Esophagus (tissue), 2 donors: ENCODE measurements at regions not wholly inside any gene's neighbourhood (a gene's known extent, or its start where the extent isn't known, plus 50 kb on each side); places are given as distances from the start of the nearest gene placed in this dataset.

Experiments
- H3K27ac ChIP-seq, 2 donors: one replicate each; pipeline ENCODE4 v1.5.1; 2013; ENCODE audit warnings: low read depth in 2 of 2, mild to moderate bottlenecking in 2 of 2, inconsistent platforms in 1 of 2, low read length in 1 of 2, moderate library complexity in 1 of 2
- H3K27me3 ChIP-seq, 2 donors: one replicate each; pipeline ENCODE4 v1.6.1; 2013; ENCODE audit warnings: low read length in 2 of 2, control low read depth in 1 of 2, mild to moderate bottlenecking in 1 of 2; ENCODE audit not compliant: insufficient read depth in 2 of 2, control insufficient read depth in 1 of 2
- H3K36me3 ChIP-seq, 2 donors: one replicate each; pipeline ENCODE4 v1.6.1; 2013; ENCODE audit warnings: low read length in 1 of 2; ENCODE audit not compliant: control insufficient read depth in 2 of 2, insufficient read depth in 2 of 2
- H3K4me1 ChIP-seq, 2 donors: one replicate each; pipeline ENCODE4 v1.6.1; 2013; ENCODE audit warnings: low read length in 1 of 2; ENCODE audit not compliant: control insufficient read depth in 2 of 2, insufficient read depth in 2 of 2
- H3K4me3 ChIP-seq, 2 donors: one replicate each; pipeline ENCODE4 v1.5.1; 2013; ENCODE audit warnings: low read length in 2 of 2, mild to moderate bottlenecking in 2 of 2, low read depth in 1 of 2, moderate library complexity in 1 of 2
- H3K9me3 ChIP-seq, 2 donors: one replicate each; pipeline ENCODE4 v1.6.1; 2013; ENCODE audit warnings: mild to moderate bottlenecking in 2 of 2, low read depth in 1 of 2, low read length in 1 of 2, moderate library complexity in 1 of 2; ENCODE audit not compliant: control insufficient read depth in 2 of 2, insufficient read depth in 1 of 2
- WGBS, 2 donors: extraction: QIAGEN DNeasy Blood & Tissue Kit; methylation state at CpG; one replicate each; pipeline ENCODE4 v1.1.7; 2013; 5-methylcytosine and 5-hydroxymethylcytosine counted together
- donor health status: healthy with polysubstance abuse.
- donor health status: Bipolar disorder and iron deficiency.

DNA sequence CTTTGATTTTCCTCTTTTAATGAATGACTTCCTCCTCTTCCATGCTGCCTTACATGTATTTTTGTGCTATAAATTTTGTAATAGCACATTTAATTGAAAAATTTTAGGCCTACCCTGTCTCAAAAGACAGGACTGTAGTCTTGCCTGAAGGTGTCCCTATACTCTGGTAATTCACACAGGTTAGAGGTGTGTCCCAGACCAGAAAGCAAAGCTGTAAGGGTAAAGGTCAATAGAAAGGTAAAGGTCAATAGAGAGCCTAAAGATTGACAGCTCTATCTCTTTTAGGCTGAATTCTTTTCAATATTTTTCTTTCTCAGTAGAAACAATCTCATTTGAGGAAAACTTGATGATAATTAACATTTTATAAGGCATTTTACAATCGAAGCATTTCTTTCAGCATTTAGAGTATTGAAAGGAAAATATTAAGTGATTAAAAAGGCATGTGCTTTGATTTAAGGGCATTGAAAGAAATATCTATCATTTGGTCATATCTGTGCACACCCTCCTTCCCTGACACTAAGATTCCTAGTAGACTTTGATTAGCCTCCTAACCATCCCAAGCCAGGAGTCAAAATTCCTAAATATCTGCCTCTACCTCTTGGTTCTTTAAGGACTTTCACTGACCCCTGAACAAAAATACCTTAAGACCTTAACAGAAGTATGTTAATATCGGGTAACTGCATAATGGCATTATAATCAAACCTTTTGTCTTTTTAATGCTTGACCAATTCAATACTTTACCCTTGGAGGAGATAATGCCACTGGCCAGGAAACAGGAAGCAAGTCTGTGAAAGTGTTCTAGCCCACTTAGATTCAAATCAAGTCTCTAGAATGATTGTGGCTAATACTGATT, 161.8 kb upstream of the DTNA start:
- 52 to 57% methylated on average over 2 of the region's 2 CpGs for WGBS, 2 donors
- H3K4me3 ChIP-seq = no peak overlapping the region
- H3K9me3 ChIP-seq = no peaks in the 10 kb centered on the region
- no peaks in the 10 kb centered on the region for H3K36me3 ChIP-seq
- H3K27me3 ChIP-seq = no peaks in the 10 kb centered on the region
- H3K27ac ChIP-seq = no peak overlapping the region
- H3K4me1 ChIP-seq = no peaks in the 10 kb centered on the region

GRCh38 chr18:34548973-34549294, 161.2 kb upstream of the DTNA start:
- Histone ChIP-seq H3K36me3 (no peaks in the 10 kb centered on the region), H3K4me3 (no peak overlapping the region), H3K27ac (no peak overlapping the region), H3K9me3 (no peaks in the 10 kb centered on the region), H3K27me3 (no peaks in the 10 kb centered on the region), H3K4me1 (no peaks in the 10 kb centered on the region)
- WGBS, 2 donors = 76 to 79% methylated on average over 2 of the region's 2 CpGs

DNA sequence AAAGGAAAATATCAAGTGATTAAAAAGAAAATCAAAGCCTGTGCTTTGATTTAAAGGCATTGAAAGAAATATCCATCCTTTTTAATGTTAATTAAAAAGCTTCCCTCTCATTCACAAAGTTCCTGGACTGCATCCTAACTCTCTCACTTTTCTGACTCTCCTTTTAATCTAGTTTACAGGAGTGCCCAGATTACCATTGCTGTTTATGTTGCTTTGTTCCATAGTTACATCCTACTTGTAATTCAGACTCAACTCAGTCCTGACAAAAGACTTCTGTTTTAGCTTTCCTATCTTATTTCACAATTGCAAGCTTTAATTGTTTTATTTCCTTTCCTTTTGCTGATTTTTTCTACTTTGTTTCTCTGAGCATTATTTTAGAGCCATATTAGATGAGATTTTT, 160.7 kb upstream of the DTNA start:
- H3K9me3 ChIP-seq = no peaks in the 10 kb centered on the region
- no peak overlapping the region for H3K4me3 ChIP-seq
- no peak overlapping the region for H3K27ac ChIP-seq
- no peaks in the 10 kb centered on the region for H3K36me3 ChIP-seq
- no peaks in the 10 kb centered on the region for H3K27me3 ChIP-seq
- H3K4me1 ChIP-seq = no peaks in the 10 kb centered on the region

GRCh38 chr18:34550156-34550555, 159.9 kb upstream of the DTNA start:
- H3K4me1 ChIP-seq = no peaks in the 10 kb centered on the region
- H3K27ac ChIP-seq = no peak overlapping the region
- H3K4me3 ChIP-seq = no peak overlapping the region
- no peaks in the 10 kb centered on the region for H3K9me3 ChIP-seq
- no peaks in the 10 kb centered on the region for H3K27me3 ChIP-seq
- WGBS, 2 donors = 83 to 89% methylated on average over 4 of the region's 4 CpGs
- H3K36me3 ChIP-seq = no peaks in the 10 kb centered on the region

GRCh38 chr18:34550902-34551301, 159.2 kb upstream of the DTNA start:
- H3K36me3 ChIP-seq = no peaks in the 10 kb centered on the region
- H3K4me1 ChIP-seq = no peaks in the 10 kb centered on the region
- WGBS, 2 donors = 77 to 82% methylated on average over 1 of the region's 1 CpG
- no peaks in the 10 kb centered on the region for H3K9me3 ChIP-seq
- H3K27ac ChIP-seq = no peak overlapping the region
- H3K4me3 ChIP-seq = no peak overlapping the region
- no peaks in the 10 kb centered on the region for H3K27me3 ChIP-seq

GRCh38 chr18:34551824-34552223, 158.3 kb upstream of the DTNA start:
- 83 to 89% methylated on average over 2 of the region's 2 CpGs for WGBS, 2 donors
- Histone ChIP-seq H3K27me3 (no peaks in the 10 kb centered on the region), H3K4me1 (no peaks in the 10 kb centered on the region), H3K27ac (no peak overlapping the region), H3K36me3 (no peaks in the 10 kb centered on the region), H3K4me3 (no peak overlapping the region), H3K9me3 (no peaks in the 10 kb centered on the region)

DNA sequence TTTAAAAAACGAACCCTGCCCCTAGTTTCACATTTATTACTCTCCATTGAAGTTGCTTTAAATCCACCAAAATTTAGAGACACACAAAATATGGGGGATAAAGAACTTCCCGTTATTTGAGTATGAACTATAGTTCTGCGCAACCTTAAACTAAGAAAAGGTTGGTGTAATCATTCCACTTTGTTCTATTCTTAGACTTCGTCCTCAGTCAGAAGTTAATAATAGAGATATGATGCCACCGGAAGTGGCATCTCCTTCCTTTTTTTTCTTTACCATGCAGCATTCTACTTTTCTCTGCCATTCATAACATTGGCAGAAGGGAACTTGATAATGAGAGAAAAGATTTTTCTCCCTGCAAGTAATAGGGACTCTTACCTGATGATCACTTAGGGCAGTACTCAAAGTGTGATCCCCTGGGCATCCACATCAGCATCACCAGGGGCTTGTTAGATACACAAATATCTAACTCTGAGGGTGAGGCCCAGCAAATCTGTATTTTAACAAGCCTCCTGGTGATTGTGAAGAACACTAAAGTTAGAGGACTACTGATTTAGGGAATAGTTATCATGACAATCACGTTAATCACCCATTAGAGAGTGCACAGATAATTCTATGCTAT, 147.7 kb upstream of the DTNA start:
- Histone ChIP-seq H3K27ac (no peak overlapping the region), H3K4me1 (no peaks in the 10 kb centered on the region), H3K36me3 (no peaks in the 10 kb centered on the region), H3K4me3 (no peak overlapping the region), H3K27me3 (no peaks in the 10 kb centered on the region), H3K9me3 (no peaks in the 10 kb centered on the region)
- WGBS, 2 donors = 71 to 77% methylated on average over 6 of the region's 6 CpGs

DNA sequence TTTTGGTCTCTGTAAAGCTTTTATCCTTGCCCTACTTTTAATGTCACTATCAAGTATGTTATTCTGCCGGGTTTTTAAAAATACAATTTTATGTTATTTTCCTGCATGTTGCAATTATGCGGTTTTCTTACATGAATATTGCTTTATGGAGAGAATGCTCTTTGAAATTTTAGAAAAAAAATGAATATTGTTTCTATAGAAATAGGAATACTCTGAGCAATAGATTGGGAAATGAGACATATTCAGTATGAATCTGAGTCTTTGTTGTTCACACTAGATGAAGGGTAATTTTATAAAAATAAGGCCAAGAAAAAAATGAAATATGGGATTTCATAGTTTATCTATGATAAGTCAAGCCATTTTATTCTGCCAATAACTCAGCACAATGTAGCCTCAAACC, 142.2 kb upstream of the DTNA start:
- Histone ChIP-seq H3K4me1 (no peaks in the 10 kb centered on the region), H3K27ac (no peak overlapping the region), H3K9me3 (no peaks in the 10 kb centered on the region), H3K4me3 (no peak overlapping the region), H3K27me3 (no peaks in the 10 kb centered on the region), H3K36me3 (no peaks in the 10 kb centered on the region)
- 92 to 95% methylated on average over 2 of the region's 2 CpGs for WGBS, 2 donors

DNA sequence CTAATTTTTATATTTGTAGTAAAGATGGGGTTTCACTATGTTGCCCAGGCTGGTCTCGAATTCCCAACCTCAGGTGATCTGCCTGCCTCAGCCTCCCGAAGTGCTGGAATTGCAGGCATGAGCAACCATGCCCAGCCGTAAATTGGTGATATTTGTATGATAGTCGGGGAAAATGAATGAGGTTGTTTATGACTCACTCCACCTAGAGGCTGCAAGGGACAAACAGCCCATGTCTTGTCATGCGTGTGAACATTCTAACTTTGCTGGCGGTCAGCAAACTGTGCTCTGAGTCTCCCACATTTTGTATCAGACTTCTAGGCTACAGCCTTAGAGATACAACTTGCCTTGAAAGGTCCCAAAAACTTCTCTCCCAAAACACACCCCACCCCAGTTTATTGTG, 133.5 kb upstream of the DTNA start:
- Histone ChIP-seq H3K4me3 (no peak overlapping the region), H3K4me1 (no peaks in the 10 kb centered on the region), H3K27me3 (no peaks in the 10 kb centered on the region), H3K36me3 (no peaks in the 10 kb centered on the region), H3K9me3 (no peaks in the 10 kb centered on the region), H3K27ac (no peak overlapping the region)
- 88 to 91% methylated on average over 6 of the region's 6 CpGs for WGBS, 2 donors

- no peaks in the 10 kb centered on the region for H3K9me3 ChIP-seq
- no peaks in the 10 kb centered on the region for H3K4me1 ChIP-seq
- H3K4me3 ChIP-seq = no peak overlapping the region
- H3K27ac ChIP-seq = no peak overlapping the region
- WGBS, 2 donors = 80 to 91% methylated on average over 4 of the region's 4 CpGs
- H3K27me3 ChIP-seq = no peaks in the 10 kb centered on the region
- H3K36me3 ChIP-seq = no peaks in the 10 kb centered on the region
These were observed 126.2 kb upstream of the DTNA start for GRCh38 chr18:34583895-34584294.
